ENCODE measurements at regions not wholly inside any gene's neighbourhood (a gene's known extent, or its start where the extent isn't known, plus 50 kb on each side); places are given as distances from the start of the nearest gene placed in this dataset.
"Not testable (repeated sequence)": the region's sequence is repeated elsewhere in the genome, so short reads cannot be mapped to it uniquely, and the experiment has no call there.

GRCh38 chr16:5768445-5768844 lies 670.9 kb upstream of the EEF2KMT start:
- Histone ChIP-seq H3K4me1 (ENCODE audit: control insufficient read depth in 1 of 2, insufficient read depth in 2 of 2, low read length in 2 of 2) (no peaks in the 10 kb centered on the region), H3K27ac (ENCODE audit: low read depth, low read length) (no peak overlapping the region), H3K36me3 (ENCODE audit: control insufficient read depth in 1 of 2, insufficient read depth in 2 of 2, low read length in 2 of 2) (no peaks in the 10 kb centered on the region), H3K4me3 (ENCODE audit: low read depth in 1 of 2, low read length in 2 of 2) (no peak overlapping the region), H3K9me3 (ENCODE audit: control insufficient read depth in 1 of 2, low read length in 2 of 2) (peaks cover 2 to 9% of the 10 kb centered on the region in 2 donors), H3K9ac (ENCODE audit: low read depth in 1 of 2, low read length in 2 of 2) (no peak overlapping the region), H3K27me3 (ENCODE audit: control insufficient read depth in 1 of 2, insufficient read depth in 2 of 2, low read length in 2 of 2) (no peaks in the 10 kb centered on the region)

GRCh38 chr16:5763176-5763575 lies 665.6 kb upstream of the EEF2KMT start:
- no peaks in the 10 kb centered on the region for H3K4me1 ChIP-seq (ENCODE audit: control insufficient read depth in 1 of 2, insufficient read depth in 2 of 2, low read length in 2 of 2)
- H3K4me3 ChIP-seq (ENCODE audit: low read depth in 1 of 2, low read length in 2 of 2): no peak overlapping the region
- no peaks in the 10 kb centered on the region for H3K36me3 ChIP-seq (ENCODE audit: control insufficient read depth in 1 of 2, insufficient read depth in 2 of 2, low read length in 2 of 2)
- H3K9ac ChIP-seq (ENCODE audit: low read depth in 1 of 2, low read length in 2 of 2): no peak overlapping the region
- no peaks in the 10 kb centered on the region for H3K27me3 ChIP-seq (ENCODE audit: control insufficient read depth in 1 of 2, insufficient read depth in 2 of 2, low read length in 2 of 2)
- peaks cover 2 to 3% of the 10 kb centered on the region in 2 donors for H3K9me3 ChIP-seq (ENCODE audit: control insufficient read depth in 1 of 2, low read length in 2 of 2)
- H3K27ac ChIP-seq (ENCODE audit: low read depth, low read length): no peak overlapping the region

- Histone ChIP-seq H3K4me1 (ENCODE audit: control insufficient read depth in 1 of 2, insufficient read depth in 2 of 2, low read length in 2 of 2) (no peaks in the 10 kb centered on the region), H3K9ac (ENCODE audit: low read depth in 1 of 2, low read length in 2 of 2) (no peak overlapping the region), H3K27me3 (ENCODE audit: control insufficient read depth in 1 of 2, insufficient read depth in 2 of 2, low read length in 2 of 2) (no peaks in the 10 kb centered on the region), H3K4me3 (ENCODE audit: low read depth in 1 of 2, low read length in 2 of 2) (no peak overlapping the region), H3K36me3 (ENCODE audit: control insufficient read depth in 1 of 2, insufficient read depth in 2 of 2, low read length in 2 of 2) (no peaks in the 10 kb centered on the region), H3K27ac (ENCODE audit: low read depth, low read length) (no peak overlapping the region), H3K9me3 (ENCODE audit: control insufficient read depth in 1 of 2, low read length in 2 of 2) (peaks cover 2 to 3% of the 10 kb centered on the region in 2 donors)
These were observed 664.8 kb upstream of the EEF2KMT start for GRCh38 chr16:5762362-5762761.

- Histone ChIP-seq H3K4me3 (ENCODE audit: low read depth in 1 of 2, low read length in 2 of 2) (no peak overlapping the region), H3K4me1 (ENCODE audit: control insufficient read depth in 1 of 2, insufficient read depth in 2 of 2, low read length in 2 of 2) (no peaks in the 10 kb centered on the region), H3K27ac (ENCODE audit: low read depth, low read length) (no peak overlapping the region), H3K36me3 (ENCODE audit: control insufficient read depth in 1 of 2, insufficient read depth in 2 of 2, low read length in 2 of 2) (no peaks in the 10 kb centered on the region), H3K27me3 (ENCODE audit: control insufficient read depth in 1 of 2, insufficient read depth in 2 of 2, low read length in 2 of 2) (no peaks in the 10 kb centered on the region), H3K9ac (ENCODE audit: low read depth in 1 of 2, low read length in 2 of 2) (no peak overlapping the region), H3K9me3 (ENCODE audit: control insufficient read depth in 1 of 2, low read length in 2 of 2) (peaks cover 0 to 3% of the 10 kb centered on the region in 2 donors)
These were observed 664.0 kb upstream of the EEF2KMT start for GRCh38 chr16:5761592-5761991.

- H3K4me3 ChIP-seq (ENCODE audit: low read depth in 1 of 2, low read length in 2 of 2): no peak overlapping the region
- peaks cover 0 to 3% of the 10 kb centered on the region in 2 donors for H3K9me3 ChIP-seq (ENCODE audit: control insufficient read depth in 1 of 2, low read length in 2 of 2)
- H3K4me1 ChIP-seq (ENCODE audit: control insufficient read depth in 1 of 2, insufficient read depth in 2 of 2, low read length in 2 of 2): no peaks in the 10 kb centered on the region
- H3K27ac ChIP-seq (ENCODE audit: low read depth, low read length): no peak overlapping the region
- no peaks in the 10 kb centered on the region for H3K36me3 ChIP-seq (ENCODE audit: control insufficient read depth in 1 of 2, insufficient read depth in 2 of 2, low read length in 2 of 2)
- no peak overlapping the region for H3K9ac ChIP-seq (ENCODE audit: low read depth in 1 of 2, low read length in 2 of 2)
- no peaks in the 10 kb centered on the region for H3K27me3 ChIP-seq (ENCODE audit: control insufficient read depth in 1 of 2, insufficient read depth in 2 of 2, low read length in 2 of 2)
These were observed 660.7 kb upstream of the EEF2KMT start for GRCh38 chr16:5758281-5758680.

- Histone ChIP-seq H3K27ac (ENCODE audit: low read depth, low read length) (no peak overlapping the region), H3K27me3 (ENCODE audit: control insufficient read depth in 1 of 2, insufficient read depth in 2 of 2, low read length in 2 of 2) (no peaks in the 10 kb centered on the region), H3K9me3 (ENCODE audit: control insufficient read depth in 1 of 2, low read length in 2 of 2) (peaks cover 0 to 3% of the 10 kb centered on the region in 2 donors), H3K36me3 (ENCODE audit: control insufficient read depth in 1 of 2, insufficient read depth in 2 of 2, low read length in 2 of 2) (no peaks in the 10 kb centered on the region), H3K4me1 (ENCODE audit: control insufficient read depth in 1 of 2, insufficient read depth in 2 of 2, low read length in 2 of 2) (no peaks in the 10 kb centered on the region), H3K4me3 (ENCODE audit: low read depth in 1 of 2, low read length in 2 of 2) (no peak overlapping the region), H3K9ac (ENCODE audit: low read depth in 1 of 2, low read length in 2 of 2) (no peak overlapping the region)
These were observed 659.4 kb upstream of the EEF2KMT start for GRCh38 chr16:5756969-5757368.

GRCh38 chr16:5753381-5753780 lies 655.8 kb upstream of the EEF2KMT start:
- no peaks in the 10 kb centered on the region for H3K27me3 ChIP-seq (ENCODE audit: control insufficient read depth in 1 of 2, insufficient read depth in 2 of 2, low read length in 2 of 2)
- no peak overlapping the region for H3K4me3 ChIP-seq (ENCODE audit: low read depth in 1 of 2, low read length in 2 of 2)
- no peak overlapping the region for H3K27ac ChIP-seq (ENCODE audit: low read depth, low read length)
- no peaks in the 10 kb centered on the region for H3K4me1 ChIP-seq (ENCODE audit: control insufficient read depth in 1 of 2, insufficient read depth in 2 of 2, low read length in 2 of 2)
- no peaks in the 10 kb centered on the region for H3K9me3 ChIP-seq (ENCODE audit: control insufficient read depth in 1 of 2, low read length in 2 of 2)
- no peak overlapping the region for H3K9ac ChIP-seq (ENCODE audit: low read depth in 1 of 2, low read length in 2 of 2)
- H3K36me3 ChIP-seq (ENCODE audit: control insufficient read depth in 1 of 2, insufficient read depth in 2 of 2, low read length in 2 of 2): no peaks in the 10 kb centered on the region

GRCh38 chr16:5751216-5751615 lies 653.6 kb upstream of the EEF2KMT start:
- Histone ChIP-seq H3K27ac (ENCODE audit: low read depth, low read length) (no peak overlapping the region), H3K9me3 (ENCODE audit: control insufficient read depth in 1 of 2, low read length in 2 of 2) (no peaks in the 10 kb centered on the region), H3K4me1 (ENCODE audit: control insufficient read depth in 1 of 2, insufficient read depth in 2 of 2, low read length in 2 of 2) (no peaks in the 10 kb centered on the region), H3K36me3 (ENCODE audit: control insufficient read depth in 1 of 2, insufficient read depth in 2 of 2, low read length in 2 of 2) (no peaks in the 10 kb centered on the region), H3K9ac (ENCODE audit: low read depth in 1 of 2, low read length in 2 of 2) (no peak overlapping the region), H3K4me3 (ENCODE audit: low read depth in 1 of 2, low read length in 2 of 2) (no peak overlapping the region), H3K27me3 (ENCODE audit: control insufficient read depth in 1 of 2, insufficient read depth in 2 of 2, low read length in 2 of 2) (no peaks in the 10 kb centered on the region)

GRCh38 chr16:5750439-5750838 lies 652.8 kb upstream of the EEF2KMT start:
- H3K4me3 ChIP-seq (ENCODE audit: low read depth in 1 of 2, low read length in 2 of 2); H3K9ac ChIP-seq (ENCODE audit: low read depth in 1 of 2, low read length in 2 of 2); H3K27ac ChIP-seq (ENCODE audit: low read depth, low read length); H3K4me1 ChIP-seq (ENCODE audit: control insufficient read depth in 1 of 2, insufficient read depth in 2 of 2, low read length in 2 of 2); H3K27me3 ChIP-seq (ENCODE audit: control insufficient read depth in 1 of 2, insufficient read depth in 2 of 2, low read length in 2 of 2); H3K36me3 ChIP-seq (ENCODE audit: control insufficient read depth in 1 of 2, insufficient read depth in 2 of 2, low read length in 2 of 2); H3K9me3 ChIP-seq (ENCODE audit: control insufficient read depth in 1 of 2, low read length in 2 of 2): not testable (repeated sequence)

GRCh38 chr16:5738586-5738985 lies 641.0 kb upstream of the EEF2KMT start:
- Histone ChIP-seq H3K36me3 (ENCODE audit: control insufficient read depth in 1 of 2, insufficient read depth in 2 of 2, low read length in 2 of 2) (no peaks in the 10 kb centered on the region), H3K27ac (ENCODE audit: low read depth, low read length) (no peak overlapping the region), H3K9ac (ENCODE audit: low read depth in 1 of 2, low read length in 2 of 2) (no peak overlapping the region), H3K9me3 (ENCODE audit: control insufficient read depth in 1 of 2, low read length in 2 of 2) (peaks cover 0 to 6% of the 10 kb centered on the region in 2 donors), H3K27me3 (ENCODE audit: control insufficient read depth in 1 of 2, insufficient read depth in 2 of 2, low read length in 2 of 2) (no peaks in the 10 kb centered on the region), H3K4me1 (ENCODE audit: control insufficient read depth in 1 of 2, insufficient read depth in 2 of 2, low read length in 2 of 2) (no peaks in the 10 kb centered on the region), H3K4me3 (ENCODE audit: low read depth in 1 of 2, low read length in 2 of 2) (no peak overlapping the region)
